SU-DHL-6 (cell line): ENCODE measurements at regions not wholly inside any gene's neighbourhood (a gene's known extent, or its start where the extent isn't known, plus 50 kb on each side); places are given as distances from the start of the nearest gene placed in this dataset.

Experiments used
- CTCF ChIP-seq: fragments of 200-600 bp; sonication (generic); IDR thresholded peaks from one replicate; pipeline ENCODE4 v1.5.1; 2017; ENCODE audit warnings: antibody characterized with exemption, mild to moderate bottlenecking, low read length, moderate library complexity; ENCODE audit not compliant: insufficient read depth, poor library complexity, severe bottlenecking
- EZH2phosphoT487 ChIP-seq: fragments of 200-600 bp; sonication (generic), shearing (Covaris generic); conservative IDR thresholded peaks from 2 replicates; pipeline ENCODE4 v1.6.1; 2018; ENCODE audit warnings: mild to moderate bottlenecking, antibody characterized with exemption, low read length, moderate library complexity, mixed read lengths

GRCh38 chr3:177705976-177706823, 508.9 kb upstream of the TBL1XR1 start:
- TF ChIP-seq CTCF (no peak), EZH2phosphoT487 (no peak)
